Smooth muscle cell (in vitro differentiated cells): ENCODE measurements at regions not wholly inside any gene's neighbourhood (a gene's known extent, or its start where the extent isn't known, plus 50 kb on each side); places are given as distances from the start of the nearest gene placed in this dataset.

ENCODE experiments used
- DNase-seq: peaks from one replicate; lab custom pipeline; 2025; ENCODE audit not compliant: unreplicated experiment; lab: John Stamatoyannopoulos, UW
- H2AFZ ChIP-seq: fragments of 200-600 bp; sonication (generic); 2 replicates; pipeline ENCODE4 v1.6.0; 2016; ENCODE audit warnings: antibody characterized with exemption, low read depth, mild to moderate bottlenecking
- H3F3A ChIP-seq: fragments of 200-600 bp; sonication (generic); 2 replicates; pipeline ENCODE4 v1.6.0; 2017; ENCODE audit warnings: antibody characterized with exemption, low read depth
- H3K27ac ChIP-seq: fragments of 200-600 bp; sonication (generic); 2 replicates; pipeline ENCODE4 v1.5.1; 2016; ENCODE audit warnings: low read depth, mild to moderate bottlenecking
- H3K27me3 ChIP-seq: fragments of 200-600 bp; sonication (generic); 2 replicates; pipeline ENCODE4 v1.6.1; 2016; ENCODE audit warnings: low read depth, mild to moderate bottlenecking
- H3K36me3 ChIP-seq: fragments of 200-600 bp; sonication (generic); 2 replicates; pipeline ENCODE4 v1.5.1; 2016; ENCODE audit warnings: low read depth
- H3K4me1 ChIP-seq: fragments of 200-600 bp; sonication (generic); 2 replicates; pipeline ENCODE4 v1.5.1; 2016; ENCODE audit warnings: low read depth
- H3K4me2 ChIP-seq: fragments of 200-600 bp; sonication (generic); 2 replicates; pipeline ENCODE4 v1.6.0; 2016; ENCODE audit warnings: mild to moderate bottlenecking
- H3K4me3 ChIP-seq: fragments of 200-600 bp; sonication (generic); 2 replicates; pipeline ENCODE4 v1.5.1; 2016; ENCODE audit warnings: mild to moderate bottlenecking
- H3K79me2 ChIP-seq: fragments of 200-600 bp; sonication (generic); 2 replicates; pipeline ENCODE4 v1.6.0; 2016; ENCODE audit warnings: low read depth, mild to moderate bottlenecking
- H3K9ac ChIP-seq: fragments of 200-600 bp; sonication (generic); 2 replicates; pipeline ENCODE4 v1.6.0; 2016; ENCODE audit warnings: low read depth
- H3K9me3 ChIP-seq: fragments of 200-600 bp; sonication (generic); replicated peaks from 2 replicates; pipeline ENCODE4 v1.5.1; 2016; ENCODE audit warnings: low read depth
- H4K20me1 ChIP-seq: fragments of 200-600 bp; sonication (generic); 2 replicates; pipeline ENCODE4 v1.6.0; 2016; ENCODE audit warnings: low read depth
- WGBS: methylation state at CpG from one replicate; pipeline ENCODE4 v1.1.7; 2016; ENCODE audit warnings: low lambda C conversion rate; 5-methylcytosine and 5-hydroxymethylcytosine counted together
- TF ChIP-seq, protein P1 (sequence below): fragments of 200-600 bp; sonication (generic); IDR thresholded peaks from 2 replicates; pipeline ENCODE4 v1.5.1; 2017; ENCODE audit warnings: borderline replicate concordance, mild to moderate bottlenecking, antibody characterized with exemption; ENCODE audit not compliant: insufficient read depth, poor library complexity, severe bottlenecking

DNA sequence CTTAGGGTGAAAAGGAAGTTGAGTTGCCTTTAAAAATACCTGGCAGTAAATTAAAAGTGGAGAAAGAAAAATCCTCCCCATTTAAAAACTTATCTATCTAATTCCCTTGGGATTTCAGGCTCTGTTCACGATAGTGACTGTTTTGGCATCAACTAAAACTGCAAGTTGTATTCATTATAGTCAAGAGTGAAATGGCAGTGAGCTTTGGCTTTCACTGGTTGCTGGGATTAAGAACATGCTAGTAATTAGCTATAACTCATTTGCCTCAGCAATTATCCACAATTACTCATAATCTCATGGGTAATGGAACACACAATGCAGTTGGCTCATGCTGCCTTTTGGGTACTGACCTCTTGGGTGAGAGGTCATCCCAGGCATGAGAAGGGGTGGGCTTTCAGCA, 250.1 kb downstream of the GAS1 start:
- H3K36me3 ChIP-seq = no peaks in the 10 kb centered on the region
- H3K79me2 ChIP-seq = no peaks in the 10 kb centered on the region
- no peak for DNase-seq
- H3K27ac ChIP-seq = no peak overlapping the region
- no peaks in the 10 kb centered on the region for H3K9me3 ChIP-seq
- 35% methylated on average over 1 of the region's 1 CpG for WGBS
- H3K27me3 ChIP-seq = no peaks in the 10 kb centered on the region
- H3K4me2 ChIP-seq = no peak overlapping the region
- H2AFZ ChIP-seq = no peak overlapping the region
- no peak overlapping the region for H3K9ac ChIP-seq
- H3F3A ChIP-seq = no peaks in the 10 kb centered on the region
- TF ChIP-seq, protein P1, sequence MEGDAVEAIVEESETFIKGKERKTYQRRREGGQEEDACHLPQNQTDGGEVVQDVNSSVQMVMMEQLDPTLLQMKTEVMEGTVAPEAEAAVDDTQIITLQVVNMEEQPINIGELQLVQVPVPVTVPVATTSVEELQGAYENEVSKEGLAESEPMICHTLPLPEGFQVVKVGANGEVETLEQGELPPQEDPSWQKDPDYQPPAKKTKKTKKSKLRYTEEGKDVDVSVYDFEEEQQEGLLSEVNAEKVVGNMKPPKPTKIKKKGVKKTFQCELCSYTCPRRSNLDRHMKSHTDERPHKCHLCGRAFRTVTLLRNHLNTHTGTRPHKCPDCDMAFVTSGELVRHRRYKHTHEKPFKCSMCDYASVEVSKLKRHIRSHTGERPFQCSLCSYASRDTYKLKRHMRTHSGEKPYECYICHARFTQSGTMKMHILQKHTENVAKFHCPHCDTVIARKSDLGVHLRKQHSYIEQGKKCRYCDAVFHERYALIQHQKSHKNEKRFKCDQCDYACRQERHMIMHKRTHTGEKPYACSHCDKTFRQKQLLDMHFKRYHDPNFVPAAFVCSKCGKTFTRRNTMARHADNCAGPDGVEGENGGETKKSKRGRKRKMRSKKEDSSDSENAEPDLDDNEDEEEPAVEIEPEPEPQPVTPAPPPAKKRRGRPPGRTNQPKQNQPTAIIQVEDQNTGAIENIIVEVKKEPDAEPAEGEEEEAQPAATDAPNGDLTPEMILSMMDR = no peak
- H3K4me3 ChIP-seq = no peak overlapping the region
- H4K20me1 ChIP-seq = no peaks in the 10 kb centered on the region
- no peaks in the 10 kb centered on the region for H3K4me1 ChIP-seq

DNA sequence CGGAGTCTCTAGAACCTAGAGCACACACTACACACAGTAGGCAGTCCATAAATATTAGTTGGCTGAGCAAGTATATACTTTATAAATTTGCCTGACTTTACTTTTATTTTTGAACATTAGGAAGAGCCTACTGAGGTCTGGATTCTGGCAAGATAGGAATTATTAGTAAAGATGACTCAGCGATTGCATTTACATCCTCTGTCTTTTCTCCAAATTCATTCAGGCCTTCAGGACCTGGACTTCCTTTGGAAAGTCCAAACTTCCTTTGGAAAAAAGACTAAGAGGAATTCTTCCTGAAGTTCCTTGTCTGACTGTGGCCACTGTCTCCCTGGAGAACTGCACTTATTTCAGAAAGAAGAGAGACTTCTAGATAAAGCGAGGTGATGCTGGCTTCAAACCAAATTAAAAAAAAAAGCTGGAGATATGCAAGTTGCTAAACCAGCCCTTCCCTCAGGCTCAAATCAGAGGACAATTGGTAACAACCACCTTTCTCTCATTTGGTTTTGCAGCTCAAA, 251.3 kb downstream of the GAS1 start:
- H3K27me3 ChIP-seq = no peaks in the 10 kb centered on the region
- H3K4me1 ChIP-seq = no peaks in the 10 kb centered on the region
- peak overlapping the region; percentile 0 for H3K27ac ChIP-seq
- H3K4me3 ChIP-seq = no peak overlapping the region
- H2AFZ ChIP-seq = peak overlapping the region; percentile 53
- no peaks in the 10 kb centered on the region for H3K9me3 ChIP-seq
- TF ChIP-seq, protein P1 = no peak
- H4K20me1 ChIP-seq = no peaks in the 10 kb centered on the region
- 81% methylated on average over 3 of the region's 3 CpGs for WGBS
- no peaks in the 10 kb centered on the region for H3K36me3 ChIP-seq
- H3K9ac ChIP-seq = no peak overlapping the region
- DNase-seq = no peak
- no peaks in the 10 kb centered on the region for H3K79me2 ChIP-seq
- H3K4me2 ChIP-seq = no peak overlapping the region
- no peaks in the 10 kb centered on the region for H3F3A ChIP-seq

DNA sequence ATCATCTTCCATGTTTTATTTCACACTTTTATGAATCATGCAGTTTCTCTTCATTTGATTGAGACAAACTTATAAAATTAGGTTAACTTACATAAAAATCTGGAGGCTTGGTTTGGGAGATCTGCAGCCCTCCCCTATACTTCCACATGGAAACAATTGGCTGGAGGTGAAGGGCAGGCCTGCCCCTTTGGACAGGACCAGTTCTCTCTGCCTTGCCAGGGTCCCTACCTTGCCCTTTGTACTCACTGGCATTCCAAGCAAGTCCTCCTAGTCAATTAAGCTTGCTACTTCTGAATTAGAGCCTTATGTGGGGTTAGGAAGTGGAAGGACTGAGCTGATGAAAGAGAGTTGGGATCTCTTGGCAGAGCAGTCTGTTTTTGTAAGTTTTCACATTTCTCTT, 257.3 kb downstream of the GAS1 start:
- H3K4me1 ChIP-seq = no peaks in the 10 kb centered on the region
- H3K36me3 ChIP-seq = no peaks in the 10 kb centered on the region
- H3K79me2 ChIP-seq = no peaks in the 10 kb centered on the region
- H3K4me2 ChIP-seq = no peak overlapping the region
- DNase-seq = no peak
- H3F3A ChIP-seq = no peaks in the 10 kb centered on the region
- H3K9ac ChIP-seq = no peak overlapping the region
- H3K27ac ChIP-seq = no peak overlapping the region
- peak overlapping the region; percentile 64 for H2AFZ ChIP-seq
- H4K20me1 ChIP-seq = no peaks in the 10 kb centered on the region
- H3K4me3 ChIP-seq = no peak overlapping the region
- TF ChIP-seq, protein P1 = no peak
- H3K27me3 ChIP-seq = no peaks in the 10 kb centered on the region
- H3K9me3 ChIP-seq = no peaks in the 10 kb centered on the region

DNA sequence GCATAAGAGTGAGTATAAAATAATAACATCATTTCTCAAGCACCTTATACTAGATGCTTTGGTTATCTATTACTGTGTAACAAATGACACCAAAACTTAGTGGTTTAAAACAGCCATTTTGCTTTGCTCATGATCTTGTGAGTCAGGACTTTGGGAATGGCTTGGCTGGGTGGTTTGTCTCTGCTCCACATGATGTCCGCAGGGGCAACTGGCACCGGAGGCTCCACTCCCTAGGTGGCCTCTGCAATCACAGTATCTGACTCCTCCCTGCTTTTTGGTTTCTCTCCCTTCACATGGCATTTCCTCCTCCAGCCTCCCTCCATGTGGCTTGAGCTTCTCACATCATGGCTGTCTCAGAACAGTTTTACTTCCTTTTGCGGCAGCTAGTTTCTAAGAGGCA, 259.5 kb downstream of the GAS1 start:
- Histone ChIP-seq H3K4me2 (no peak overlapping the region), H3K27me3 (no peaks in the 10 kb centered on the region), H3K79me2 (no peaks in the 10 kb centered on the region), H3K27ac (no peak overlapping the region), H3K36me3 (no peaks in the 10 kb centered on the region), H3K4me1 (no peaks in the 10 kb centered on the region), H3K9ac (no peak overlapping the region), H3K4me3 (no peak overlapping the region), H2AFZ (no peak overlapping the region), H3F3A (no peaks in the 10 kb centered on the region), H3K9me3 (no peaks in the 10 kb centered on the region), H4K20me1 (no peaks in the 10 kb centered on the region)
- WGBS = 90% methylated on average over 3 of the region's 3 CpGs
- TF ChIP-seq, protein P1 = no peak
- DNase-seq = no peak
